ENCODE measurements at regions not wholly inside any gene's neighbourhood (a gene's known extent, or its start where the extent isn't known, plus 50 kb on each side); places are given as distances from the start of the nearest gene placed in this dataset.

- no peak for TF ChIP-seq CTCF (conservative IDR thresholded peaks at IDR 0.05; ENCODE audit: low read depth in 2 of 2)
These were observed 197.4 kb upstream of the ISL1 start (continued) for GRCh38 chr5:51185850-51186329.

- H3K4me2 ChIP-seq = no peak overlapping the region
- no peaks in the 10 kb centered on the region for H3K36me3 ChIP-seq (ENCODE audit: insufficient read depth)
- DNase-seq (ENCODE audit: low spot score) (peak; percentile 56), ATAC-seq (peak; percentile 64)
- TF ChIP-seq ZNF462 (CRISPR knock-in tag; IDR thresholded peaks at IDR 0.05) (0 out of 2 replicates have a peak, but pooled peaks have one; percentile 18), EZH2 (IDR thresholded peaks at IDR 0.05; ENCODE audit: low read depth, unreplicated experiment) (no peak)
- H3F3A ChIP-seq (replicated peaks; ENCODE audit: low read depth) = no peaks in the 10 kb centered on the region
- H3K27me3 Mint-ChIP-seq (ENCODE audit: insufficient read depth, low read depth, poor library complexity) = no peaks in the 10 kb centered on the region
- H3K4me1 Mint-ChIP-seq = peaks cover 18% of the 10 kb centered on the region
- H3K9me2 ChIP-seq (ENCODE audit: insufficient read depth) = no peaks in the 10 kb centered on the region
- H3K27ac Mint-ChIP-seq = no peak overlapping the region
- H3K27ac ChIP-seq (ENCODE audit: low read depth) = no peak overlapping the region
- no peak overlapping the region for H3K4me3 ChIP-seq
- H3K9me3 Mint-ChIP-seq = no peaks in the 10 kb centered on the region
- no peaks in the 10 kb centered on the region for H3K36me3 Mint-ChIP-seq (ENCODE audit: low read depth)
- H3K79me2 ChIP-seq (replicated peaks; ENCODE audit: insufficient read depth) = no peaks in the 10 kb centered on the region
- peaks cover 11% of the 10 kb centered on the region; the same call in 1 of the 2 replicates for H3K4me1 ChIP-seq (ENCODE audit: insufficient read depth)
- H3K27me3 ChIP-seq (ENCODE audit: insufficient read depth) = no peaks in the 10 kb centered on the region
- H2AFZ ChIP-seq = no peak overlapping the region
- no peaks in the 10 kb centered on the region for H4K20me1 ChIP-seq (replicated peaks; ENCODE audit: insufficient read depth)
- no peak overlapping the region for H3K4me3 Mint-ChIP-seq
These were observed 195.2 kb upstream of the ISL1 start for GRCh38 chr5:51188001-51188591.

Measured in GM23338 (cell line).